GM19397 (cell line): ENCODE measurements at regions not wholly inside any gene's neighbourhood (a gene's known extent, or its start where the extent isn't known, plus 50 kb on each side); places are given as distances from the start of the nearest gene placed in this dataset.

ENCODE experiments used
- ATAC-seq: cut with Tn5 transposase; IDR thresholded peaks from one replicate; pipeline ENCODE4 v1.9.1; 2021; ENCODE audit warnings: mild to moderate bottlenecking, moderate library complexity; ENCODE audit not compliant: unreplicated experiment

GRCh38 chr7:115883629-115884028 lies 146.9 kb downstream of the TFEC start:
- ATAC-seq = no peak

GRCh38 chr7:115881476-115881875 lies 149.1 kb downstream of the TFEC start:
- ATAC-seq = no peak

GRCh38 chr7:115879171-115879570 lies 151.4 kb downstream of the TFEC start:
- ATAC-seq = no peak

GRCh38 chr7:115869801-115870200 lies 160.8 kb downstream of the TFEC start:
- no peak for ATAC-seq

- ATAC-seq = no peak
Measured at GRCh38 chr7:115869190-115869589, 161.4 kb downstream of the TFEC start.

- no peak for ATAC-seq
Measured at GRCh38 chr7:115868369-115868768, 162.2 kb downstream of the TFEC start.

- ATAC-seq = no peak
Measured at GRCh38 chr7:115864082-115864481, 166.5 kb downstream of the TFEC start.

- ATAC-seq = no peak
Measured at GRCh38 chr7:115851291-115851690, 179.3 kb downstream of the TFEC start.

GRCh38 chr7:115850774-115851173 lies 179.8 kb downstream of the TFEC start:
- ATAC-seq = no peak

- no peak for ATAC-seq
Measured at GRCh38 chr7:115844857-115845256, 185.7 kb downstream of the TFEC start.

- ATAC-seq = no peak
Measured at GRCh38 chr7:115840702-115841101, 189.9 kb downstream of the TFEC start.

GRCh38 chr7:115838829-115839228 lies 191.7 kb downstream of the TFEC start:
- ATAC-seq = no peak

GRCh38 chr7:115831371-115831770 lies 199.2 kb downstream of the TFEC start:
- no peak for ATAC-seq

- no peak for ATAC-seq
Measured at GRCh38 chr7:115827305-115828045, 203.1 kb downstream of the TFEC start.

- no peak for ATAC-seq
Measured at GRCh38 chr7:115825456-115826115, 205.0 kb downstream of the TFEC start.

- no peak for ATAC-seq
Measured at GRCh38 chr7:115822801-115823200, 207.8 kb downstream of the TFEC start.

GRCh38 chr7:115822380-115822779 lies 208.2 kb downstream of the TFEC start:
- ATAC-seq = no peak

GRCh38 chr7:115816318-115816974 lies 214.1 kb downstream of the TFEC start:
- no peak for ATAC-seq

- ATAC-seq = no peak
Measured at GRCh38 chr7:115812794-115813193, 217.8 kb downstream of the TFEC start.

- ATAC-seq = no peak
Measured at GRCh38 chr7:115805458-115805857, 225.1 kb downstream of the TFEC start.

- ATAC-seq = no peak
Measured at GRCh38 chr7:115802415-115802814, 228.1 kb downstream of the TFEC start.

GRCh38 chr7:115799430-115799829 lies 231.1 kb downstream of the TFEC start:
- no peak for ATAC-seq
